GM12873 (cell line): ENCODE measurements at regions not wholly inside any gene's neighbourhood (a gene's known extent, or its start where the extent isn't known, plus 50 kb on each side); places are given as distances from the start of the nearest gene placed in this dataset.

Experiments used
- TF ChIP-seq, protein P1 (sequence below): IDR thresholded peaks from 2 replicates; pipeline ENCODE4 v1.5.1; 2012; ENCODE audit warnings: low read depth, mild to moderate bottlenecking, moderate library complexity, low read length, control low read depth; ENCODE audit not compliant: insufficient read depth; ENCODE audit errors: missing control alignments

DNA sequence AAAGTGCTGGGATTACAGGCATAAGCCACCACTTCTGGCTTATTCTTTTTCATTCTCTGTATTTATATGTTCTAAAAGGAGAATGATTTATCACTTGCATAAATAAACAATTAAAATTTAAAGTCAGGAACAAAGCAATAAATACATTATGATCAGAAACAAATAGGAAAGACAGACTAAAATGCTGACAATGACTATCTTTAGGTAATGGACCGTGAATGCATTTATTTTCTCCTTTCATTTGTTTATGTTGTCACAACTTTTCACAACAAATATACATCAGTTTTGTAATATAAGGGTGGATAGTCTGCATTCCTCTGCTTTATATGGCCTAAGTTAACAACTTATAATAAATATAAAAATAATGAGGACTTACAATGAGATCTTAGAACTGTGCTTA lies 199.2 kb upstream of the EPHA4 start:
- TF ChIP-seq, protein P1, sequence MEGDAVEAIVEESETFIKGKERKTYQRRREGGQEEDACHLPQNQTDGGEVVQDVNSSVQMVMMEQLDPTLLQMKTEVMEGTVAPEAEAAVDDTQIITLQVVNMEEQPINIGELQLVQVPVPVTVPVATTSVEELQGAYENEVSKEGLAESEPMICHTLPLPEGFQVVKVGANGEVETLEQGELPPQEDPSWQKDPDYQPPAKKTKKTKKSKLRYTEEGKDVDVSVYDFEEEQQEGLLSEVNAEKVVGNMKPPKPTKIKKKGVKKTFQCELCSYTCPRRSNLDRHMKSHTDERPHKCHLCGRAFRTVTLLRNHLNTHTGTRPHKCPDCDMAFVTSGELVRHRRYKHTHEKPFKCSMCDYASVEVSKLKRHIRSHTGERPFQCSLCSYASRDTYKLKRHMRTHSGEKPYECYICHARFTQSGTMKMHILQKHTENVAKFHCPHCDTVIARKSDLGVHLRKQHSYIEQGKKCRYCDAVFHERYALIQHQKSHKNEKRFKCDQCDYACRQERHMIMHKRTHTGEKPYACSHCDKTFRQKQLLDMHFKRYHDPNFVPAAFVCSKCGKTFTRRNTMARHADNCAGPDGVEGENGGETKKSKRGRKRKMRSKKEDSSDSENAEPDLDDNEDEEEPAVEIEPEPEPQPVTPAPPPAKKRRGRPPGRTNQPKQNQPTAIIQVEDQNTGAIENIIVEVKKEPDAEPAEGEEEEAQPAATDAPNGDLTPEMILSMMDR = no peak

GRCh38 chr2:221767106-221768012 lies 195.3 kb upstream of the EPHA4 start:
- TF ChIP-seq, protein P1 = no peak

GRCh38 chr2:221762496-221762895 lies 190.4 kb upstream of the EPHA4 start:
- TF ChIP-seq, protein P1 = no peak

DNA sequence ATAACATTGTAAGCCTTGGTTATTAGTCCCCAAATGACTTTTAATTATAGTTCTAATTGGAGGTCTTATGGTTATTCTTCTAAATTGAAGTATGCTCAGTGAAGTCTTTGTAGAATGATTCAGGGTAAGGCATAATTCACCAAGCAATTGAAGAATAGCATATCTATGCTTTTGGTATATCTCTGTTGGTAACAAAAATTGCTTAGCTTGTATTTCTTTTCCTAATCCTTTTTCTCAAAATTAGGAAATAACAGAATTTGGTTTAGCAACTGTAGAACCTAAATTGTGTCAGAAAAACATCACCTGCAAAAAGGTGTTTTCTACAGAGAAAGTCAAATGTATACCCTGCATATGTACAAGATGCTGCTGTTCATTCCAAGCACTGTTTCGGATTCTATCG lies 189.2 kb upstream of the EPHA4 start:
- TF ChIP-seq, protein P1 = no peak

DNA sequence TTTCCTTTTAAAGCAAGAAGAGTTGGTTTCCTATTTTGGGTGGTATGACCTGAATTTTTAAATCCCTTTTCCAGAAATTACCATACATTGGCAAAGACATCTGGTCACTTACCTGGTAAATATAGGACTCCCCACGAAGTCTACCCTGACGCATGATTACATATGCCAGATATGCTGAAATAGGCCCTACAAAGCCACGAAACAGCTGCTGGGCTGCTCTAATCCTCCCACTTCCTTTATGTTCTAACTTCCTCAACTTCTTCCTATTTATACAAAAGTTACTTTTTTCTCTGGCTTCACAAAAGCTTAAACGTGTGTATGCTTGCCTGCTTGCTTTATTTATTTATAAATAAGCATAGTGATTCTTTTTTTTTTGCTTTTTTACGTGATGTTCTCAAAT lies 186.0 kb upstream of the EPHA4 start:
- TF ChIP-seq, protein P1 = no peak

DNA sequence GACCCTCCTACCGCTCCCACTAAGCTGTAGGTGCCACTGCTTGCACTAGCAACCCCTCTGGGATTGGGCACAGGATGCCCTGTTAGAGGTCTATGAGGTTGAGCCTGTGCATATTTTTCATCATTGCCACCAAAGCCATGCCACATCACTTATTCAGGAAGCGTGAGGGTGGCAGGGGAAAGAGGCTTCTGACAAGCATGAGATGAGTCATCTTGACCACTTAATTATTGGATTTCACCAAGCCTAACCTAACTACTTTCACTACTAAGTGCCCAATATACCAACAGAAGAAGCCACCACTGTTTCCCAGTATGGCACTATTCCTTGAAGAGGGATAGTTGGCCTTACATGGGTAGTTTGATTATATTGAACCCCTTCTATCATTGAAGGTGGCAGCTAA lies 181.3 kb upstream of the EPHA4 start:
- TF ChIP-seq, protein P1 = no peak

DNA sequence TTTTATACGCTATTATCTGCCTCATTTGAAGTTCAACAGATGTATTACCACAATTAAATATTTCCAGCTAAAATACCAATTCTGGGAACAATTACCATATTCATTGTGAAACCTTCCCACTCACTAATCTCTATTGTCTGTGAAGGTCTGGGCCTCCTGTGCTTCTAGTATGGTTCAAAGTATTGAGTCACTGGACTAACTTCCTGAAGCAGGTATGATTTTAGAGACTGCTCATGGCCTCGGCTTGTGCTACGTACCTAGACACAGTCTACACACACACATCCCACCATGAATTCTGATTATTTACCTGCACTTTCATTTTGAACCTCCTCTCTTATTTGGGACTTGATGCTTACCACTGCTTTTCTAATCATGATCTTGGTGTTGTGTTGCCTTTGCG lies 180.7 kb upstream of the EPHA4 start:
- TF ChIP-seq, protein P1 = no peak
